ENCODE measurements at regions not wholly inside any gene's neighbourhood (a gene's known extent, or its start where the extent isn't known, plus 50 kb on each side); places are given as distances from the start of the nearest gene placed in this dataset.
"Not testable (repeated sequence)": the region's sequence is repeated elsewhere in the genome, so short reads cannot be mapped to it uniquely, and the experiment has no call there.

DNA sequence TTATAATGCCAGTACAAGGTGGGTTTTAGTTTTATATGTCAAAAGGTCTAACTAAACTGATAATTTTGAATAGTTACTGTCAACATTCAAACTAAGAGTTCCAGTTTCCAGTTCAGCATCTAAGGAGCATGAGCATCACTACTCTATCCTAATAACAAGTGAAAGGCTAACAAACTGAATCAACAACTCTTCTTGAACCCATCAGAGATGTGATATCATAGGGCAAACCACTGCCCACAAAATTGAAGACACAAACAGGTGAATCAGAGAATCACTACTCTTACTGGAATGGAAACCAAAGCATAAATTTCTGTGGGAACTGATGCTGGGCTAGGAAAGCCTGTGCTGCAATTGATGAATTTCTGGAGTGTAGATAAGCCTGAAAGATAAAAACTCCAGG lies 140.7 kb upstream of the GRIP1 start:
- no peak overlapping the region for H3K4me2 ChIP-seq (ENCODE audit: low read length, poor library complexity, severe bottlenecking)
- H3K79me1 ChIP-seq (replicated peaks; ENCODE audit: low read length, poor library complexity, severe bottlenecking): no peaks in the 10 kb centered on the region
- H3K23ac ChIP-seq (ENCODE audit: low read length in 2 of 2): no peak overlapping the region
- H2BK12ac ChIP-seq (ENCODE audit: low read length in 2 of 2): no peak overlapping the region
- no peak overlapping the region for H2BK120ac ChIP-seq (ENCODE audit: low read depth, low read length)
- no peaks in the 10 kb centered on the region for H3K36me3 ChIP-seq (ENCODE audit: control insufficient read depth in 1 of 2, insufficient read depth in 2 of 2, low read depth in 1 of 2, low read length in 2 of 2)
- H3K18ac ChIP-seq (ENCODE audit: low read depth in 1 of 2, low read length in 2 of 2): no peak overlapping the region
- no peaks in the 10 kb centered on the region for H3K4me1 ChIP-seq (ENCODE audit: control insufficient read depth, insufficient read depth, low read depth, low read length)
- no peak overlapping the region for H3K9ac ChIP-seq (ENCODE audit: low read length)
- no peaks in the 10 kb centered on the region for H3K9me3 ChIP-seq (ENCODE audit: control insufficient read depth, low read length)
- no peak overlapping the region for H4K8ac ChIP-seq (ENCODE audit: low read length)
- no peak overlapping the region for H2BK15ac ChIP-seq (ENCODE audit: low read depth, poor library complexity, severe bottlenecking)
- no peak overlapping the region for H2AFZ ChIP-seq (ENCODE audit: low read depth, low read length)
- no peak overlapping the region for H3K4me3 ChIP-seq (ENCODE audit: insufficient read depth in 1 of 2, low read depth in 1 of 2, low read length in 2 of 2)
- H3K27me3 ChIP-seq (ENCODE audit: control insufficient read depth in 1 of 2, insufficient read depth in 1 of 2, low read length in 2 of 2): no peaks in the 10 kb centered on the region
- no peak overlapping the region for H2AK5ac ChIP-seq (ENCODE audit: low read length, severe bottlenecking)
- H4K91ac ChIP-seq (ENCODE audit: low read length): no peak overlapping the region
- DNase-seq: no peak
- H3K4ac ChIP-seq (ENCODE audit: low read depth in 1 of 2, low read length in 2 of 2): no peak overlapping the region
- H3K27ac ChIP-seq (ENCODE audit: low read length, poor library complexity, severe bottlenecking): no peak overlapping the region
- H2BK5ac ChIP-seq (ENCODE audit: low read depth, low read length, poor library complexity, severe bottlenecking): no peak overlapping the region
- no peak overlapping the region for H3K14ac ChIP-seq (ENCODE audit: low read length in 2 of 2)

DNA sequence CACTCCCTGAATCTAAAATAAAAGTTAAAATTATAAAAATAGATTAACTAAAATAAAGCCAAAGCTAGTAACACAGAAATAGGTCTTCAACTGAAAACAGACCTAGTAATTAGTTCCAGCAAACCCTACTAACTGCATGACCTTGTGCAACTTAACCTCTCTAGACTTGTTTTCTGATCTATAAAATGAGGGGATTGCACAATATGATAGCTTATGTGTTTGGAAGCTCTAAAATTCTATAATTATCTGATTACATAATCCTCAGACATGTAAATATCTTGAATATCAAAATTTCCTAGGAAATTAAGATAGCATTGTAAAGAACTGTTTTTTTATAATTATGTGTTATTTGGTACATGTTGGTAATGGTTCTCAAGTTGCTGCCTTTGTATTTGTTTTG lies 144.1 kb upstream of the GRIP1 start:
- DNase-seq: no peak
- Histone ChIP-seq H2BK5ac (ENCODE audit: low read depth, low read length, poor library complexity, severe bottlenecking) (no peak overlapping the region), H2BK15ac (ENCODE audit: low read depth, poor library complexity, severe bottlenecking) (no peak overlapping the region), H3K9me3 (ENCODE audit: control insufficient read depth, low read length) (no peaks in the 10 kb centered on the region), H3K9ac (ENCODE audit: low read length) (no peak overlapping the region), H3K4ac (ENCODE audit: low read depth in 1 of 2, low read length in 2 of 2) (no peak overlapping the region), H3K27me3 (ENCODE audit: control insufficient read depth in 1 of 2, insufficient read depth in 1 of 2, low read length in 2 of 2) (no peaks in the 10 kb centered on the region), H2BK120ac (ENCODE audit: low read depth, low read length) (no peak overlapping the region), H2AK5ac (ENCODE audit: low read length, severe bottlenecking) (no peak overlapping the region), H3K23ac (ENCODE audit: low read length in 2 of 2) (no peak overlapping the region), H2AFZ (ENCODE audit: low read depth, low read length) (no peak overlapping the region), H4K91ac (ENCODE audit: low read length) (no peak overlapping the region), H3K4me3 (ENCODE audit: insufficient read depth in 1 of 2, low read depth in 1 of 2, low read length in 2 of 2) (no peak overlapping the region), H3K4me1 (ENCODE audit: control insufficient read depth, insufficient read depth, low read depth, low read length) (no peaks in the 10 kb centered on the region), H3K27ac (ENCODE audit: low read length, poor library complexity, severe bottlenecking) (no peak overlapping the region), H3K4me2 (ENCODE audit: low read length, poor library complexity, severe bottlenecking) (no peak overlapping the region), H3K14ac (ENCODE audit: low read length in 2 of 2) (no peak overlapping the region), H3K36me3 (ENCODE audit: control insufficient read depth in 1 of 2, insufficient read depth in 2 of 2, low read depth in 1 of 2, low read length in 2 of 2) (no peaks in the 10 kb centered on the region), H4K8ac (ENCODE audit: low read length) (no peak overlapping the region), H3K18ac (ENCODE audit: low read depth in 1 of 2, low read length in 2 of 2) (no peak overlapping the region), H3K79me1 (replicated peaks; ENCODE audit: low read length, poor library complexity, severe bottlenecking) (no peaks in the 10 kb centered on the region), H2BK12ac (ENCODE audit: low read length in 2 of 2) (no peak overlapping the region)

DNA sequence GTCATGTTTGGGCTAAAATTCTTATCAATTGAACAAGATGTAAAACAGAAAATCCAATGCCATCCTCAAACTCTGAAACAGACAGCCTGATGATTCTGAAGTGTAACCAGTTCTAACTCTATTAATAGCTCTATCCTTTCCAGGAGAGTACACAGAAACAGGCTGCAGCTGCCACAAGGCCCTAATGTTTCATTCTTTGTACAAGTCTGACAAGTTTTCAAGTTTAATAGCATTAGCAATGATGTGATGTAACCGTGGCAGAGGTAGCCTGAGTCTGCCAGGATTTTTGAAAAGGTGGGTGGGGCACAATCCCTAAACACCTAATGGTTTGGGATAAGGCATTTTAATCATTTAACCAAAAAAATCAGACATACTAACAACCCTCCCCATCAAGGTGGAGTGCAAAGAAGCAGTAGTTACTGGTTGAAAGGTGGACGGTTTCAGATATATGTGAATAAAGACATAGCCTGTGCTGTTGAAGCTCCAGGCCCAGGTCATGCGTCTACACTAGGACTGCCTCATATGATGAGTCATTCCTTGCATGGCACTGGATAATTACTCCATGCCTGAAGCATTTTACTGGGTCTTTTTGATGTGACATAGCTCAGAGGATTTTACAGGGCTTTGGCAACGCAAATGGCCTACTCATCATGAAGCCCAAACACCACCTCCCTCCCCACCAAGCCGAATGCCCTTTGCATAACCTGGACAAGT lies 145.1 kb upstream of the GRIP1 start:
- Histone ChIP-seq H3K4ac (ENCODE audit: low read depth in 1 of 2, low read length in 2 of 2) (no peak overlapping the region), H2BK12ac (ENCODE audit: low read length in 2 of 2) (no peak overlapping the region), H3K23ac (ENCODE audit: low read length in 2 of 2) (no peak overlapping the region), H2BK120ac (ENCODE audit: low read depth, low read length) (no peak overlapping the region), H2BK15ac (ENCODE audit: low read depth, poor library complexity, severe bottlenecking) (no peak overlapping the region), H2BK5ac (ENCODE audit: low read depth, low read length, poor library complexity, severe bottlenecking) (no peak overlapping the region), H3K4me3 (ENCODE audit: insufficient read depth in 1 of 2, low read depth in 1 of 2, low read length in 2 of 2) (no peak overlapping the region), H4K91ac (ENCODE audit: low read length) (no peak overlapping the region), H3K27me3 (ENCODE audit: control insufficient read depth in 1 of 2, insufficient read depth in 1 of 2, low read length in 2 of 2) (no peaks in the 10 kb centered on the region), H2AK5ac (ENCODE audit: low read length, severe bottlenecking) (no peak overlapping the region), H4K8ac (ENCODE audit: low read length) (no peak overlapping the region), H3K4me2 (ENCODE audit: low read length, poor library complexity, severe bottlenecking) (no peak overlapping the region), H3K36me3 (ENCODE audit: control insufficient read depth in 1 of 2, insufficient read depth in 2 of 2, low read depth in 1 of 2, low read length in 2 of 2) (no peaks in the 10 kb centered on the region), H3K79me1 (replicated peaks; ENCODE audit: low read length, poor library complexity, severe bottlenecking) (no peaks in the 10 kb centered on the region), H3K18ac (ENCODE audit: low read depth in 1 of 2, low read length in 2 of 2) (no peak overlapping the region), H3K4me1 (ENCODE audit: control insufficient read depth, insufficient read depth, low read depth, low read length) (no peaks in the 10 kb centered on the region), H2AFZ (ENCODE audit: low read depth, low read length) (no peak overlapping the region), H3K9ac (ENCODE audit: low read length) (no peak overlapping the region), H3K14ac (ENCODE audit: low read length in 2 of 2) (no peak overlapping the region), H3K27ac (ENCODE audit: low read length, poor library complexity, severe bottlenecking) (no peak overlapping the region), H3K9me3 (ENCODE audit: control insufficient read depth, low read length) (no peaks in the 10 kb centered on the region)
- WGBS: 55% methylated on average over 3 of the region's 5 CpGs
- no peak for DNase-seq

DNA sequence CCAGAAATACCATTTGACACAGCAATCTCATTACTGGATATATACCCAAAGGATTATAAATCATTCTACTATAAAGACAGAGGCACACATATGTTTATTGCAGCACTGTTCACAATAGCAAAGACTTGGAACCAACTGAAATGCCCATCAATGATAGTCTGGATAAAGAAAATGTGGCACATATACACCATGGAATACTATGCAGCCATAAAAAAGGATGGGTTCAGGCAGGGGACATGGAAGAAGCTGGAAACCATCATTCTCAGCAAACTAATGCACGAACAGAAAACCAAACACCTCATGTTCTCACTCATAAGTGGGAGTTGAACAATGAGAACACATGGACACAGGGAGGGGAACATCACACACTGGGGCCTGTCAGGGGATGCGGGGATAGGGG lies 147.0 kb upstream of the GRIP1 start:
- 90% methylated on average over 1 of the region's 2 CpGs for WGBS
- not testable (repeated sequence) for H2AK5ac ChIP-seq (ENCODE audit: low read length, severe bottlenecking); DNase-seq; H3K4ac ChIP-seq (ENCODE audit: low read depth in 1 of 2, low read length in 2 of 2); H3K14ac ChIP-seq (ENCODE audit: low read length in 2 of 2); H3K4me3 ChIP-seq (ENCODE audit: insufficient read depth in 1 of 2, low read depth in 1 of 2, low read length in 2 of 2); H3K4me2 ChIP-seq (ENCODE audit: low read length, poor library complexity, severe bottlenecking); H2BK5ac ChIP-seq (ENCODE audit: low read depth, low read length, poor library complexity, severe bottlenecking); H3K9me3 ChIP-seq (ENCODE audit: control insufficient read depth, low read length); H2BK120ac ChIP-seq (ENCODE audit: low read depth, low read length); H3K27ac ChIP-seq (ENCODE audit: low read length, poor library complexity, severe bottlenecking); H3K9ac ChIP-seq (ENCODE audit: low read length); H3K36me3 ChIP-seq (ENCODE audit: control insufficient read depth in 1 of 2, insufficient read depth in 2 of 2, low read depth in 1 of 2, low read length in 2 of 2); H3K4me1 ChIP-seq (ENCODE audit: control insufficient read depth, insufficient read depth, low read depth, low read length); H4K91ac ChIP-seq (ENCODE audit: low read length); H3K23ac ChIP-seq (ENCODE audit: low read length in 2 of 2); H3K27me3 ChIP-seq (ENCODE audit: control insufficient read depth in 1 of 2, insufficient read depth in 1 of 2, low read length in 2 of 2); H2BK15ac ChIP-seq (ENCODE audit: low read depth, poor library complexity, severe bottlenecking); H2BK12ac ChIP-seq (ENCODE audit: low read length in 2 of 2); H3K18ac ChIP-seq (ENCODE audit: low read depth in 1 of 2, low read length in 2 of 2); H2AFZ ChIP-seq (ENCODE audit: low read depth, low read length); H4K8ac ChIP-seq (ENCODE audit: low read length); H3K79me1 ChIP-seq (replicated peaks; ENCODE audit: low read length, poor library complexity, severe bottlenecking)
